IgD-negative memory B cell (primary cell): ENCODE measurements at regions not wholly inside any gene's neighbourhood (a gene's known extent, or its start where the extent isn't known, plus 50 kb on each side); places are given as distances from the start of the nearest gene placed in this dataset.

Source experiments
- H3K27ac Mint-ChIP-seq, 3 donors: one replicate each; pipeline ENCODE4 v1.8.0; 2020 to 2022; ENCODE audit warnings: mild to moderate bottlenecking in 3 of 3, mixed read lengths in 3 of 3, moderate library complexity in 1 of 3
- H3K27me3 Mint-ChIP-seq: one replicate; pipeline ENCODE4 v1.8.0; 2021; ENCODE audit warnings: mixed read lengths
- H3K36me3 Mint-ChIP-seq: one replicate; pipeline ENCODE4 v1.8.0; 2020; ENCODE audit warnings: mild to moderate bottlenecking, mixed read lengths
- H3K4me1 Mint-ChIP-seq, 3 donors: one replicate each; pipeline ENCODE4 v1.8.0; 2020 to 2022; ENCODE audit warnings: mixed read lengths in 3 of 3, mild to moderate bottlenecking in 1 of 3
- H3K4me3 Mint-ChIP-seq, 4 donors: one replicate each; pipeline ENCODE4 v1.8.0; 2020 to 2022; ENCODE audit warnings: mild to moderate bottlenecking in 4 of 4, mixed read lengths in 4 of 4, moderate library complexity in 3 of 4
- H3K9me3 Mint-ChIP-seq, 3 donors: one replicate each; pipeline ENCODE4 v1.8.0; 2020 to 2021; ENCODE audit warnings: mixed read lengths in 3 of 3, mild to moderate bottlenecking in 1 of 3

DNA sequence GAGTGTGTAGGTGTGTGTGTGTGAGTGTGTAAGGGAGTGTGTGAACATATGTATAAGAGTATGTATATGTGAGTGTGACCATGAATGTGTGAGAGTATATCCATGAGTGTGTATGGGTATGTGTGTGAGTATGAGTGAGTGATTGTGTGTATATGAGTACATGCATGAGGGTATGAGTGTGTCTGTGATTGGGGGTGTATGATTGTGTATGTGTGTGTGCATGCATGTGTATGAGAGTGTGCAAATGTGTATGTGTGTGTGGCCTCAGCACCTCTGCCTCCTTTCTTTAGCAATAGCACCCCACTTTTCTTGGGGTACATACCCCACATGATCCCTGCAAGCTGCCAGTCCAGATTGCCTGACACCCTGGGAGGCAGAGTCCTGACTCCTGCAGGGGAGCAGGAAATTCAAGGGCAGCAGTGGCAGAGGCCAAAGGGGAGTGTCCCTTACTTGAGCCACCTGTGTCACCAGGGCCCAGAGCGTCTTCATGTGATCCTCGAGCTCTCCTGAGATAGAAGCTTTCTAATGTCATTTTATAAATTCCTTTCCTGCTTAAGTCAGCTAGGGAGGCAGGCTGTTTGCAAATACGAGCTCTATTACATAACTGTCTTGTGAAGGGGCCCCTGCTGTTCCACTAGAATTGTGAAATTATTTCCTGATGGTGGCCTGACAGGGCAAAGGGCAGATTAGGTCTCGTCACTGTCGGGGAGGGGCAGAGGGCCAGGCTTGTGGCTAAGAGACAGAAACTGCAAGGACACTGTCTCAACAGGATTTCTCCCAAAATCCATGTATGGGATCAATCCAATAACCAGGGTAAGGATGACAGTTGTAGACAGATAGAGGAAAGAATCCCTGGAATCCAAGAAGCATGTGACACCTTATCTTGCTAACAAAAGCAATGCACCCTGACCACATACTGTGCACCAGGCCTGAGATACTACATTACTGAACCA, 389.1 kb downstream of the GADD45G start:
- peaks cover 2 to 6% (median 4%) of the 10 kb centered on the region in 3 donors for H3K4me1 Mint-ChIP-seq
- no peak overlapping the region for H3K27ac Mint-ChIP-seq
- no peak overlapping the region for H3K4me3 Mint-ChIP-seq
- peaks cover 0 to 2% (median 0%) of the 10 kb centered on the region in 3 donors for H3K9me3 Mint-ChIP-seq
- H3K27me3 Mint-ChIP-seq = peaks cover 3% of the 10 kb centered on the region
- H3K36me3 Mint-ChIP-seq = no peaks in the 10 kb centered on the region

DNA sequence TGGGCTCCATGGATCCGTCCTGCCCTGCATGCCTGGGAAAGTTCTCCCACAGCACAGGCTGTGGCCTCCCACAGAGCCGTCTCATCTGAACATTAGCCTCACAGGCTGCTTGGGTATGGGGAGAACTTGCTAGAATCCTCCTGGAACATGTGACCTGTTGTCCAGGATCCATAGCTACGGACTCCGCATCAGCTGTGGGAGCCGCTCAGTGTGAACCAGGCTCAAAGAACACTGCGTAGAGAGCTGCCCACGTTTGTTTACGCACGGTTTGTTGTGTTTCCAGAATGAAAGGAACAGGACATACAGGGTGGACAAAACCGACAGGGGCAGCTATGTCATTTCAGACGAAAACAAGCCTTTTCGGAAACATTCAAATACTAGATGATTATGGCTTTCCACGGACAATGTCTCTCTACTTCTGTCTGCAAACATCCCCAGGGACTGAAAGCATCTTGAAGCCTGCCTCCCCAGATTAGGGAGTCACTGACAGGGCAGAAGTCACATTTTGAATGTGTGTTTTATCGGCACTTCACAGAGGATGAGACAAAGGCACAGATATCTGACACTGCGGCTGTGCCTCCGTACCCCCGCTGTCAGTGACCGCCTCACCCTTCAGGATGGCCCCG, 390.3 kb downstream of the GADD45G start:
- peaks cover 0 to 2% (median 0%) of the 10 kb centered on the region in 3 donors for H3K9me3 Mint-ChIP-seq
- H3K27me3 Mint-ChIP-seq = peaks cover 3% of the 10 kb centered on the region
- H3K4me1 Mint-ChIP-seq = peaks cover 10 to 14% (median 11%) of the 10 kb centered on the region in 3 donors
- no peaks in the 10 kb centered on the region for H3K36me3 Mint-ChIP-seq
- peak overlapping the region in 1 of 3 donors; percentile 80 for H3K27ac Mint-ChIP-seq
- H3K4me3 Mint-ChIP-seq = no peak overlapping the region

DNA sequence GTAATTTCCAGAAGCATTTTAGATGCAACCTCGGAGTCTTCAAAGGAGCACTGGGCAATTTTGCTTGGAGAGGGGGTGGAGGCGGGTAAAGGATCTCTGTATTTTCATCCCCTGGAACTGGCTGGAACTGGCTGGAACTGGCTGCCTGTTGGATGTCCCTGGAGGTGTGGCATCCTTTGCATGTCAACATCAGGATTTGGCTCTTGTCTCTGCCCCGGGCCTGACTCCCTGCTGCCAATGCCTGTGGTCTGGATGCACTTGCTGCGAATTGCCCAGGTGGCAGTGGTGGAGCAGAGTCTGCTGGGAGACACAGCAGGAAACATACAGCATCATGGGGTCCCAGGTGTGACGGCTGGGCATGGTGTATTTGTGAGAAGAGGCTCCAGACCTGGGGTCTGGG, 391.3 kb downstream of the GADD45G start:
- H3K4me1 Mint-ChIP-seq = peaks cover 18 to 24% (median 20%) of the 10 kb centered on the region in 3 donors
- H3K9me3 Mint-ChIP-seq = peaks cover 0 to 2% (median 0%) of the 10 kb centered on the region in 3 donors
- H3K27me3 Mint-ChIP-seq = peaks cover 2% of the 10 kb centered on the region
- no peaks in the 10 kb centered on the region for H3K36me3 Mint-ChIP-seq
- peak overlapping the region in 1 of 3 donors; percentile 55 for H3K27ac Mint-ChIP-seq
- no peak overlapping the region for H3K4me3 Mint-ChIP-seq

DNA sequence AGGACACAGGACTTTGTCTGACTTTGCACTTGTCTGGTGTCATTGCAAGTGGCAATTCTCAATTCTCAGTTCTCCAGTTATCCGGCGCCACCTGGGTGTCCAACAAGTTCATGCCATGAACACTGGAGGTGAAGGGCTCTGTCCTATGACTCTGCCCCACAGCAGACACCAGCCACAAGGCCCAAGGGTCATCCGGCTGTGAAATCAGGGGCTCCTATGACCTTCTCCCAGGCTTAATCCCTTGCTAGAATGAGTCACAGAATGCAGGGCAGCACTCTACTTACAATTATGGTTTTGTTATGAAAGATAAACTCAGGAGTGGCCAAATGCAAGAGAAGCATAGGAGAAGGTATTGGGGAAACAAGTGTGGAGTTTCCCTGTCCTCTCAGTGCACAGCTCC, 392.0 kb downstream of the GADD45G start:
- H3K4me1 Mint-ChIP-seq = peaks cover 19 to 25% (median 20%) of the 10 kb centered on the region in 3 donors
- H3K36me3 Mint-ChIP-seq = no peaks in the 10 kb centered on the region
- no peaks in the 10 kb centered on the region for H3K27me3 Mint-ChIP-seq
- H3K27ac Mint-ChIP-seq = no peak overlapping the region
- H3K4me3 Mint-ChIP-seq = no peak overlapping the region
- peaks cover 0 to 2% (median 0%) of the 10 kb centered on the region in 3 donors for H3K9me3 Mint-ChIP-seq

DNA sequence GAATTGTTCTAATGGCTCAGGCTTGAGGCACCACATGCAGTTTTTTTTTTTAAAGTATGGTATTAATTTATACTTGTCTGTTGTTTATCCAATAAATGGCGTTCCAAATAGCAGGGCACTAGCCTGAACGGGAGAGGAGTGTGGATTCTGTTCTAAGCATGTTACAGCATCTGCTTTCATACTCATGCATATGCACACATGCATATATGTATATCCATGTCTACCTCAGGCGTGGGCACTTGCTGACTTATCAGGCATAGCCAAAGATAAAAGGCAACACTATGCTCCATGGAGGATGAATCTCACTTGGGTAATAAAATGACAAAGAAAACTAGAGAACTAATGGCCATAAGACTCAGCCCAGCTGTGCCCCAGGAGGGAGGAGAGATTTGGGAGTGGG, 393.8 kb downstream of the GADD45G start:
- H3K4me1 Mint-ChIP-seq = peaks cover 19 to 25% (median 20%) of the 10 kb centered on the region in 3 donors
- peak overlapping the region in 1 of 3 donors; percentile 74 for H3K27ac Mint-ChIP-seq
- peak overlapping the region in 3 of 4 donors; percentile 9 to 82 (median 47) for H3K4me3 Mint-ChIP-seq
- peaks cover 0 to 2% (median 0%) of the 10 kb centered on the region in 3 donors for H3K9me3 Mint-ChIP-seq
- H3K27me3 Mint-ChIP-seq = no peaks in the 10 kb centered on the region
- H3K36me3 Mint-ChIP-seq = no peaks in the 10 kb centered on the region

DNA sequence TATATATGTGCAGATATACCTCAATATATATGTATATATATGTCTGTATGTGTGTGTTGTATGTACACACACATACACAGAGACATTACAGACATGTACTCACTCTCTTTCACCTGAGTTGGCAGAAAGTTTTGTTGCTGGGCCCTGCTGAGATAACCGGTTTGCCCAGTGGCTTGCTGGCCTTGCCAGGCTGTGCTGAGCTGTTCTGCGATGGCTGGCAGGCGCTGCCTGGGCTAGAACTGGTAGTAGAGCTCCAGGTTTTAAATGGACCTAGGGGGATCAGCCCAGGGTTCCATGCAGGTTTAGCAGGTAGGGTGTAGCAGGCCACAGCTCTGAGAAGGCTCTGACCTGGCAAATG, 394.3 kb downstream of the GADD45G start:
- peak overlapping the region; percentile 9 to 91 (median 80) for H3K4me3 Mint-ChIP-seq
- H3K9me3 Mint-ChIP-seq = peaks cover 0 to 2% (median 0%) of the 10 kb centered on the region in 3 donors
- peaks cover 19 to 25% (median 20%) of the 10 kb centered on the region in 3 donors for H3K4me1 Mint-ChIP-seq
- H3K27me3 Mint-ChIP-seq = no peaks in the 10 kb centered on the region
- peak overlapping the region; percentile 74 to 84 (median 78) for H3K27ac Mint-ChIP-seq
- no peaks in the 10 kb centered on the region for H3K36me3 Mint-ChIP-seq

DNA sequence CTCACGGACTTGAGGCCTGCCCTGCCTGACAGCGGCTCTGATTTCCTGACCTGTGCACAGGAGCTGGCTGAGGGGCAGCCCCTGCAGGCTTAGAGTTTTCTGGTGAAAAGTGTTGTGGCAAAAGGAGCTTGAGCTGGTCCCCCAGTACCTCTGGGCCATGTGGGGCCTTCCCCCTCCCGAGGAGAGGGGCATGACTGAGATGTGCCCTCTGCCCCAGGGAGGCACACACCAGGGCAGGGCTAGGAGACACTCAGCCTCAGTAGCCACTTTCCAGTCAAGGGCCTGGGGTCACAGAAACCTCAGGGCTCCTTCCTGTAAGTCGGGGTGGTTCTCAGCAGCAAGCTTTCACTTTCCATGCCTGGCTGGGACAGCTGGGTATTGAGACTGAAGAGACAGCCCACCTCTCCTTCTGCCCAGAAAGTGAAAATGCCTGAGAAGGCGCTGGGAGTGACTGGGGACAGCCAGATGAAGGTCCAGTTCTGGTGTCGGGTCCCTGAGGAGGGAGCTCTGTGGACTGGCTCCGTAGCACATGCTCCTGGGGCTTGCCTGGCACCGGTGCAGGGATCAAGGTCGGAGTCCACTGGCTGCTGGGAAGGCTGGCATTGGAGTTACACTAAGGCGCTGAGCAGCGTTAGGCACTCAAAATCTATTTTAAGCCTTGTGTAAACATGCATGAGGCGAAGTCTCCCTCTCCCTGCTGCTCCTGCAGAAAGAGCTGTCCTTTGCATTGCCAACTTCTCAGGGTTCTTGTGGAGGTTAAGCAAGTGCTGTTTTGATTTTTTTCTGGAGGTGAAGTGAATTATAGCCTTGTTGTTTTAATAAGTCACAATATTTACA, 394.9 kb downstream of the GADD45G start:
- peaks cover 19 to 25% (median 20%) of the 10 kb centered on the region in 3 donors for H3K4me1 Mint-ChIP-seq
- H3K27me3 Mint-ChIP-seq = no peaks in the 10 kb centered on the region
- peak overlapping the region; percentile 74 to 84 (median 78) for H3K27ac Mint-ChIP-seq
- no peaks in the 10 kb centered on the region for H3K36me3 Mint-ChIP-seq
- peak overlapping the region; percentile 9 to 91 (median 84) for H3K4me3 Mint-ChIP-seq
- peaks cover 0 to 2% (median 0%) of the 10 kb centered on the region in 3 donors for H3K9me3 Mint-ChIP-seq

DNA sequence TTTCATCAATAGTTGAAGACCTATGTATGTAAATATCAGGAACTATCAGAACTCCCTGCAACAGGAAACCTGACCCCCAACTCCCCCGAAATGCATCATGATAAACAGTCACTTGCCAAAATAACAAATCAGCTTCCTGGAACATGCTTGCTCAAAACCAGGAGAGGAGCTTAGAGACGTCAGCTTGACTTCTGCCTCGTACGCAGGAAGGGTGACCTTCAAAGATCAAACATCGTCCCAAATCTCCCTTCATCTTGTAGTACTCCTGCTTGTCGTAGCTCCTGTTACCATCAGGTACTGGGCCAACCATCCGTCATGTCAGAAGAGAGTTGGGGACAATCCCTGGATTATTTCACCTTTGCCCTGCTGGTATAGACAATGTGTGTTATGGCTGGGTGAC, 396.1 kb downstream of the GADD45G start:
- peaks cover 0 to 2% (median 0%) of the 10 kb centered on the region in 3 donors for H3K9me3 Mint-ChIP-seq
- H3K4me1 Mint-ChIP-seq = peaks cover 19 to 25% (median 20%) of the 10 kb centered on the region in 3 donors
- peak overlapping the region in 2 of 4 donors; percentile 9 to 74 for H3K4me3 Mint-ChIP-seq
- H3K36me3 Mint-ChIP-seq = no peaks in the 10 kb centered on the region
- peak overlapping the region in 1 of 3 donors; percentile 78 for H3K27ac Mint-ChIP-seq
- H3K27me3 Mint-ChIP-seq = no peaks in the 10 kb centered on the region

DNA sequence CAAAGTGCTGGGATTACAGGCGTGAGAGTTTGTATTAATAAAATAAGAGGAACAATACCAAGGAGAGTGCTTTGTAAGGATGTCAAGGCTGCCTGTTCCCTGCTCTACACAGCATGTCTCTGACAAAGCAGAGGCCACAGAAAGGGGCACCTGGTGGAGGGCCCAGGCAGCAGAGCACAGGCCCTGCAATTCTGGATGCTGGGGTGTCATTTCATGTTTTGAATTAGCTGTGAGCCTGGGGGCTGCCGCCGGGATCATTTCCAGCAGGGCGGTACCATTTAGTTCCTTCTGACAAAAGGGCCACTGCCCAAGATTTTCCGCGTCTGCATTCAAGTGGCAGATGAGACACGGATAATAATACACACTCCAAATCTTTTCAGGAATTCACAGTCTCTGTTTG, 396.9 kb downstream of the GADD45G start:
- Mint-ChIP-seq H3K27me3 (peaks cover 1% of the 10 kb centered on the region), H3K4me1 (peaks cover 19 to 25% (median 20%) of the 10 kb centered on the region in 3 donors), H3K27ac (no peak overlapping the region), H3K9me3 (peaks cover 0 to 2% (median 0%) of the 10 kb centered on the region in 3 donors), H3K4me3 (no peak overlapping the region), H3K36me3 (no peaks in the 10 kb centered on the region)

DNA sequence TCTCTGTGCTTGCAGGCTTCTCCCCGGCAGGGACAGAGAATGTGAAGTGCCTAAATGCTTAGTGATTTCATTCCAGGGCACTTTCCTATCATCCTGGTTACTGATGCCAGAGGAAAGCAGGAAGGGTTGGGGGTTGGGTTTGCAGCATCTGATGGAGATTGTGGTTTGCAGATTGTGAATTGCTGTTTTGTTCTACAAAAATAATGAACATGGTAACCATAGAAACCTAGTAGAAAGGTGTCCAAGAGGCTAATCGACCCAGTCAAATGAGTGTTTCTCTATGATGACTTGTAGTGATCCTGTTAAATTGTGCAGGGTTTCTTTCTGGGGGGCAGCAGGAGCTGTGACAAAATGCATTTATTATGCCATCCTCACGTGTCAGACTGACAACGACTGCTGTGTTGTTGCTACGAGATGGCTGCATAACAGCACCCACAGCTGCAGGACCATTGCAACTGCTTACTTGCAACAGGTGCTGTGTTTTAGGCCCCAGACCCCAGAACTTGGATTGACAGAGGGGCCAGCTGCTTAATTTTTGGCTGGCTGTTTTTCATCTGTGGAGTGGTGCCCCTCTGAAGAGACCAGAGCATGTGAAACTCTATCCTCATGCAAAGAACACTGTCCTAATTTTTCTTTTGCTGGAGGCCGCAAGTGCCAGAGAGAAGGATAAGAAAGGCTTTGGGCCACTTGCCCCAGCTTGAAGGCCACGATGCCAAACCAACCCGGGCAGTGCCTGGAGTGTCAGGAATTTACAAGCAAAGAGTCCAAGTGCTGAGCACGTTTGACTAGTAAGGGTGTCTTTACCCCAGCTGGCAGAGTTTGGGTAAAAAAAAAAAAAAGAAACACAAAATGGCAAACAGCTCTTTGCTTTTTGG, 397.8 kb downstream of the GADD45G start:
- H3K36me3 Mint-ChIP-seq = no peaks in the 10 kb centered on the region
- peaks cover 1% of the 10 kb centered on the region for H3K27me3 Mint-ChIP-seq
- no peak overlapping the region for H3K27ac Mint-ChIP-seq
- H3K4me3 Mint-ChIP-seq = no peak overlapping the region
- H3K4me1 Mint-ChIP-seq = peaks cover 19 to 25% (median 20%) of the 10 kb centered on the region in 3 donors
- peaks cover 0 to 2% (median 0%) of the 10 kb centered on the region in 3 donors for H3K9me3 Mint-ChIP-seq

DNA sequence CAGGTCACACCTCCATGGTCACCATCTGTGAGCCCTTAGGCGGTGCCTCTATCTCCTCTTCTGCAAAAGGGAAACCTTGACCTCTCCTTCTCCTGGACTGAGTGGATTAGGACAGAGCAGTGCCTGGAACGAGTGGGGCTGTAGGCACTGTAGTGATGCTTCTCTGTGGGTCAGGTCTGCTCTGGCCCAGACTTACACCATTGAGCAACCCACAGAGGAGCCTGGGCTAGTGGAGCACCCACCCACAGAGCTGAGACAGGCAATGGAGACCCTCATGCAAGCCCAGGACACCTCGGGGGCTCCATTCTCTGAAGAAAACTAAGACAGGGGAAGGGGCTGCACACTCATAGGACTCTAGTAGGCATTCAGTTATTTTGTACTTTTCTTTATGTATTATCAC, 400.6 kb downstream of the GADD45G start:
- Mint-ChIP-seq H3K4me3 (no peak overlapping the region), H3K4me1 (peaks cover 25 to 26% (median 25%) of the 10 kb centered on the region in 3 donors), H3K27ac (no peak overlapping the region), H3K27me3 (peaks cover 2% of the 10 kb centered on the region), H3K9me3 (peaks cover 0 to 2% (median 0%) of the 10 kb centered on the region in 3 donors), H3K36me3 (no peaks in the 10 kb centered on the region)

DNA sequence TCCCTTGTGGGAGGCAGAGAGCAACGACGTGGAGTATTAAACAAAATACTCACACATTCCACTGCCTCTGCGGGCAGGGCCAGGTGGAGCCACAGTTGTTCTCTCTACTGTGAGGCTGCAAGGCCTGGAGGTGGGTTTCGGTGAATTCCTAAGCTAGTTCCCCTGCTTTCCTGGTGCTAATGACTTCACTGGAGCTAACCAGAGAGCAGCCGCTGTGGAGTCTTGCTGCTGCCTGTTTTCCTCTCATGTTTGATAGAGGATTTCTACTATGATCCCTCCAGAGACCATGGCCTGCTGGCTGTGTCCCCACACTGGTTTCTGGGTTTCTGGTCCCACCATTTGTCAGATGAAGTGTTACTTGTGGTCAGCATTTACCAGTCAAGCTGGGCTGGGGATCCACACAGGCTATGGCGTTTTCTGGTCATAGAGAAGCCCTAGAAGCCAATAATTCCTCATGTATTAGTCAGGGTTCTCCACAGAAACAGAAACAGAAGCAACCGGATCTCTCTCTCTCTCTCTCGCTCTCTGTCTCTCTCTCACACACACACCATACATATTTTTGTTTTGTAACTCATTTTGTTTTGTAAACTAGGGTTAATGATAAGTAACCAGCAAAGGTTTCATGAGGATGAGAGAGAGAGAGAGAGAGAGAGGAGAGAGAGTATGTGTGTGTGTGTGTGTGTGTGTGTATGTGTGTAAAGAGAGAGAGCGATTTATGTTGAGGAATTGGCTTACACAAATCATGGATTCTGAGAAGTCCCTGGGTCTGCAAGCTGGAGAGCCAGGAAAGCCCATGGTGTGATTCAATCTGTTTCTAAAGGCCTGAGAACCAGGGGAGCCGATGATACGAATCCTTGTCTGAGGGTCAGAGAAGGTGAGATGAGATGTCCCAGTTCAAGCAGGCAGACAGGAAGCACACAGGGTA, 403.0 kb downstream of the GADD45G start:
- H3K27me3 Mint-ChIP-seq = peaks cover 2% of the 10 kb centered on the region
- peaks cover 17 to 20% (median 18%) of the 10 kb centered on the region in 3 donors for H3K4me1 Mint-ChIP-seq
- H3K36me3 Mint-ChIP-seq = no peaks in the 10 kb centered on the region
- H3K9me3 Mint-ChIP-seq = peaks cover 0 to 2% (median 0%) of the 10 kb centered on the region in 3 donors
- H3K27ac Mint-ChIP-seq = peak overlapping the region in 2 of 3 donors; percentile 42 to 59
- H3K4me3 Mint-ChIP-seq = no peak overlapping the region

DNA sequence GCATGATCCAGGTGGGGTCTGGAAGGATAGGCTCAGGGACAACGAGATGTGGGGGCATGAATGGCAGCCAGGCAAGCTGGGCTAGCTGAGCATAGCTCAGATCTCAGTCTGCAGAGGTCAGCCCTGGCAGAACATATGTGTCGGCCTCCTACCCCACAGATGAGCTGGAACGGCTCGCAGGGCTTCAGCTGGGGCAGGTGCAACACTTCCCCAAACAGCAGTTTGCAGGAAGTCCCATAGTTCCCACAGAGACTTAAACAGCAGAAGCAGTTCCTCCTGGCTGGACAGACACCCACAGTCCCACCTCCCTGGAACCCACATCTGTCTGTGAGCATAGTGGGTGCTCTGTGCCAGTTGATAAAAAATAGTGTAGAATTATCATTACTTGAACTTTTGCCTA, 404.6 kb downstream of the GADD45G start:
- Mint-ChIP-seq H3K36me3 (no peaks in the 10 kb centered on the region), H3K27ac (peak overlapping the region in 1 of 3 donors; percentile 82), H3K9me3 (peaks cover 0 to 2% (median 0%) of the 10 kb centered on the region in 3 donors), H3K27me3 (peaks cover 2% of the 10 kb centered on the region), H3K4me3 (peak overlapping the region in 2 of 4 donors; percentile 59 to 80), H3K4me1 (peaks cover 17 to 20% (median 18%) of the 10 kb centered on the region in 3 donors)
